Ascending aorta (tissue), 2 donors: ENCODE measurements at regions not wholly inside any gene's neighbourhood (a gene's known extent, or its start where the extent isn't known, plus 50 kb on each side); places are given as distances from the start of the nearest gene placed in this dataset.

Experiments
- DNase-seq, 2 donors: peaks; one replicate each; pipeline ENCODE4 v3.0.0-alpha.2; 2019; ENCODE audit warnings: low spot score in 2 of 2
- H3K27ac ChIP-seq, 2 donors: fragments of 200-600 bp; sonication (generic); one replicate each; pipeline ENCODE4 v1.5.1; 2016 to 2017; ENCODE audit warnings: mild to moderate bottlenecking in 1 of 2
- H3K27me3 ChIP-seq: fragments of 200-600 bp; sonication (generic); one replicate; pipeline ENCODE4 v1.5.1; 2017
- H3K36me3 ChIP-seq, 2 donors: fragments of 200-600 bp; sonication (generic); one replicate each; pipeline ENCODE4 v1.5.1; 2016
- H3K4me1 ChIP-seq, 2 donors: fragments of 200-600 bp; sonication (generic); one replicate each; pipeline ENCODE4 v1.5.1; 2016 to 2017; ENCODE audit warnings: mild to moderate bottlenecking in 1 of 2
- H3K4me3 ChIP-seq, 2 donors: fragments of 200-600 bp; sonication (generic); one replicate each; pipeline ENCODE4 v1.5.1; 2016 to 2017; ENCODE audit warnings: mild to moderate bottlenecking in 1 of 2
- H3K9me3 ChIP-seq, 2 donors: fragments of 200-600 bp; sonication (generic); one replicate each; pipeline ENCODE4 v1.5.1; 2016
- intact Hi-C: fragments of 100-400 bp; cut with DNase I; formaldehyde crosslinking; loops from one replicate; pipeline ENCODE4 v1.15.1; 2023
- TF ChIP-seq, protein P1 (sequence below), 3 experiments: fragments of 200-600 bp in 2 of 3; fragments of 450-650 bp in 1 of 3; sonication (generic) in 2 of 3; IDR thresholded peaks; one replicate each; pipeline ENCODE4 v1.5.1; 2016 to 2019; ENCODE audit warnings: antibody characterized with exemption in 3 of 3, mild to moderate bottlenecking in 1 of 3, moderate library complexity in 1 of 3

DNA sequence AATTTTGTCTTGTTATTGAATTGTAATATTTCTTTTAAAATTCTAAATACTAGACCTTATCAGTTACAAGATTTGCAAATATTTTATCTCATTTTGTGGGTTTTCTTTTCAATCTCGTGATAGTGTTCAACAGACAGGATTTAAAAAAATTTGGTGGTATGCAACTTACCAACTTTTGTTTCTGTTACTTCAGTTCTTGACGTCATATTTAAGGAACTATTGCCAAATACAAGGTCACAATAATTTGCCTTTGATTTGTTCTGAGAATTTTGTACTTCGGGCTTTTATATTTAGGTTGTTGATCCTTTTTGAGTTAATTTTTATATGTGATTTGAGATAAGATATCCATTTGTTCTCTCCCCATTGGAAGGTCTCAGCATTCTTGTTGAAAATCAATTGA lies 876.6 kb downstream of the DCDC2C start:
- no peak for DNase-seq
- Histone ChIP-seq H3K27me3 (no peaks in the 10 kb centered on the region), H3K27ac (no peak overlapping the region), H3K9me3 (no peaks in the 10 kb centered on the region), H3K36me3 (no peaks in the 10 kb centered on the region), H3K4me3 (no peak overlapping the region), H3K4me1 (no peaks in the 10 kb centered on the region)
- intact Hi-C loops = no loop called here
- TF ChIP-seq, protein P1, sequence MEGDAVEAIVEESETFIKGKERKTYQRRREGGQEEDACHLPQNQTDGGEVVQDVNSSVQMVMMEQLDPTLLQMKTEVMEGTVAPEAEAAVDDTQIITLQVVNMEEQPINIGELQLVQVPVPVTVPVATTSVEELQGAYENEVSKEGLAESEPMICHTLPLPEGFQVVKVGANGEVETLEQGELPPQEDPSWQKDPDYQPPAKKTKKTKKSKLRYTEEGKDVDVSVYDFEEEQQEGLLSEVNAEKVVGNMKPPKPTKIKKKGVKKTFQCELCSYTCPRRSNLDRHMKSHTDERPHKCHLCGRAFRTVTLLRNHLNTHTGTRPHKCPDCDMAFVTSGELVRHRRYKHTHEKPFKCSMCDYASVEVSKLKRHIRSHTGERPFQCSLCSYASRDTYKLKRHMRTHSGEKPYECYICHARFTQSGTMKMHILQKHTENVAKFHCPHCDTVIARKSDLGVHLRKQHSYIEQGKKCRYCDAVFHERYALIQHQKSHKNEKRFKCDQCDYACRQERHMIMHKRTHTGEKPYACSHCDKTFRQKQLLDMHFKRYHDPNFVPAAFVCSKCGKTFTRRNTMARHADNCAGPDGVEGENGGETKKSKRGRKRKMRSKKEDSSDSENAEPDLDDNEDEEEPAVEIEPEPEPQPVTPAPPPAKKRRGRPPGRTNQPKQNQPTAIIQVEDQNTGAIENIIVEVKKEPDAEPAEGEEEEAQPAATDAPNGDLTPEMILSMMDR (IDR thresholded peaks at IDR 0.05) = no peak

DNA sequence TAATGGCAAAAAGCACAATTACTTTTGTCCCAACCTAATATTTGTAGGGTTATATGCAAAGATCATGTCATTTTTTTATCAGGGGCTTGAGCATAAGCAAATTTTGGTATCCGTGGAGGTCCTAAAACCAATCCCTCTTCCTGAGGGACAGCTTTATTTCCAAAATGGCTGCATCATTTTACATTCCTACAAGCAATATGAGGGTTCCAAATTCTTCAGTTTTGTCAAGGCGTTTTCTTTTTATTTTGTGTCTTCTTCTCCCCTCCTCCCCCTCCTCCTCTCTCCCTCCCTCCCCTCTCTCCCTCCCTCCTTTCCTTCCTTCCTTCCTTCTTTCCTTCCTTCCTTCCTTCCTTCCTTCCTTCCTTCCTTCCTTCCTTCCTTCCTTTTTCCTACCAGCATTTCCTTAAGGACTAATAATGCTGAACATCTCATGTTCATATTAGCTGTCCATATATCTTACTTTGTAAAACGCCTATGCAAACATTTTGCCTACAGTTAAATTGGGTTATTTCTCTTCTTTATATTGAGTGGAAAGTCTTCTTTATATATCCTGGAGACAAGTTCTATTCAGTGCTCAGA lies 881.8 kb downstream of the DCDC2C start:
- Histone ChIP-seq H3K4me1 (no peaks in the 10 kb centered on the region), H3K36me3 (no peaks in the 10 kb centered on the region), H3K9me3 (no peaks in the 10 kb centered on the region), H3K27me3 (no peaks in the 10 kb centered on the region), H3K27ac (no peak overlapping the region), H3K4me3 (no peak overlapping the region)
- intact Hi-C loops = no loop called here
- TF ChIP-seq, protein P1 (IDR thresholded peaks at IDR 0.05) = no peak
- DNase-seq = no peak

DNA sequence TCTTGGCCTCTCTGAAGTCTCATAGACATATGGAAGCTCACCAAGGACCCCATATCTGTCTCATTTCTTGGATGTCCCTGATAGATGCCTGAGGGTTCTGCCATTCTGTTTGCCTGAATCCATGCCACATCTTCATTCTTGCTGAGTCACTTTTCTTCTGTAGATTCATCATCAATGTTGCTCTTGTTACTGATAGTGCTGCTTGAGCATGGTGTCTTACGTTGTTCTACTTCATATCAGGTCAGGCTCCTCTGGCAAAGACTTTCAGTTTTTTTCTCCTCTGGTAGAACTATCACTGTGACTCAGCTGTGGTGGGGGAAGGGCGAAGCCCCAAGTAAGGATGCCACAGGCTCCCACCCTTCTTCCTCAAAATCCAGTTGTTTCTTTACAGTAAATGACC lies 885.2 kb downstream of the DCDC2C start:
- Histone ChIP-seq H3K36me3 (no peaks in the 10 kb centered on the region), H3K27ac (no peak overlapping the region), H3K4me3 (no peak overlapping the region), H3K9me3 (no peaks in the 10 kb centered on the region), H3K4me1 (no peaks in the 10 kb centered on the region), H3K27me3 (no peaks in the 10 kb centered on the region)
- TF ChIP-seq, protein P1 (IDR thresholded peaks at IDR 0.05) = no peak
- intact Hi-C loops = no loop called here
- no peak for DNase-seq

DNA sequence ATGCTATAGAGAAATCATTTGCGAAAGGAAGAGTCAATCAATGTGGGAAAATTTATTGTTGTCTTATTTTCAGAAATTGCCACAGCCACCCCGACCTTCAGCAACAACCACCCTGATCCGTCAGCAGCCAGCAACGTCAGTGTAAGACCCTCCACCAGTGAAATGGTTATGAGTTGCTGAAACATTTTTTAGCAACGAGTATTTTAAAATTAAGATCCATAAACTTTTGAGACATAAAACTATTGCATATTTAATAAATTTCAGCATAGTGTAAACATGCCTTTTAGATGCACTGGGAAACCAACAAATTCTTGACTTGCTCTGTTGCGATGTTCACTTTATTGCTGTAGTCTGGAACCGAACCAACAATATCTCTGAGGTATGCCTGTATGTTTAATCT lies 887.9 kb downstream of the DCDC2C start:
- no peaks in the 10 kb centered on the region for H3K4me1 ChIP-seq
- intact Hi-C loops = no loop called here
- no peaks in the 10 kb centered on the region for H3K36me3 ChIP-seq
- TF ChIP-seq, protein P1 (IDR thresholded peaks at IDR 0.05) = no peak
- H3K27ac ChIP-seq = no peak overlapping the region
- DNase-seq = no peak
- no peak overlapping the region for H3K4me3 ChIP-seq
- H3K9me3 ChIP-seq = no peaks in the 10 kb centered on the region
- H3K27me3 ChIP-seq = no peaks in the 10 kb centered on the region

DNA sequence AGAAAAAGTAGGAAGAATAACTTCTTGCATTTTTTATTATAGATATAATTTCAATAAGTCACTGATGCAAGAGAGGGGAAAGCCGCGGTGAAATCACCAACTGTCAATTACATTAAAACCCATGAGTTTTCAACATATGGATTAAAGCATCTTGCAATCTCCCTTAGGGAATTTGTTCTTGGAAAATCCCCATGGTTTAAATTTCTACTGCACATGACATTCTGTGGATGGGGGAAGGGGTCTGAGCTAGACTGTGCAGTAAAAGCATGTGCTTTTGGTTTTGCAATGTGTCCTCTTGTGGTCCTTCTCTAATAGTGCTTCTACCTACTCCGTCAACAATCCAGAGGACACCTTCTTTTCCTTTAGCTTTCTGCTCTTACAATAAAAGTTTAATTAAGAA lies 894.0 kb downstream of the DCDC2C start:
- no peak overlapping the region for H3K4me3 ChIP-seq
- TF ChIP-seq, protein P1 (IDR thresholded peaks at IDR 0.05) = no peak
- H3K27ac ChIP-seq = no peak overlapping the region
- H3K36me3 ChIP-seq = no peaks in the 10 kb centered on the region
- H3K27me3 ChIP-seq = no peaks in the 10 kb centered on the region
- intact Hi-C loops = no loop called here
- no peaks in the 10 kb centered on the region for H3K4me1 ChIP-seq
- H3K9me3 ChIP-seq = no peaks in the 10 kb centered on the region
- DNase-seq = no peak

DNA sequence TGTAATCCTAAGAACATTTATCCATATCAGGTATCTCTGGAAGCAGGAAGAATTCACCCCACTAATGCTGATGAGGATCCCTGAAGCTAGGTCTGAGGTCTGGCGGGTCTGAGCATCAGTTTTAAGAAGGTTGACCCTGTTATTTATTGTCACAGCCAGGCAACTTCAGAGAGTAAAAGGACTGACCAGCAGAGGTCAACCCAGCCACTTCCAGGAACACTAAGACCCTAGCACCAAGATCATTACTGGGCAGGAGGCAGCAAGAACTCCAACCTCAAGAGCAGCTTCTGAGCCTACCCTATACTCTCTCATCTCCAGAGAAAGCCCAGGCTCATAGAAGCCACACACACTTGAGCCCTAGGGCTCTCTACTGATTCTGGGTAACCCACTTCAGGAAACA lies 901.4 kb downstream of the DCDC2C start:
- no peak for DNase-seq
- Histone ChIP-seq H3K27me3 (no peaks in the 10 kb centered on the region), H3K36me3 (no peaks in the 10 kb centered on the region), H3K27ac (no peak overlapping the region), H3K4me1 (no peaks in the 10 kb centered on the region), H3K4me3 (no peak overlapping the region), H3K9me3 (no peaks in the 10 kb centered on the region)
- TF ChIP-seq, protein P1 (IDR thresholded peaks at IDR 0.05) = no peak
- intact Hi-C loops = no loop called here
